ENCODE measurements at regions not wholly inside any gene's neighbourhood (a gene's known extent, or its start where the extent isn't known, plus 50 kb on each side); places are given as distances from the start of the nearest gene placed in this dataset.

DNA sequence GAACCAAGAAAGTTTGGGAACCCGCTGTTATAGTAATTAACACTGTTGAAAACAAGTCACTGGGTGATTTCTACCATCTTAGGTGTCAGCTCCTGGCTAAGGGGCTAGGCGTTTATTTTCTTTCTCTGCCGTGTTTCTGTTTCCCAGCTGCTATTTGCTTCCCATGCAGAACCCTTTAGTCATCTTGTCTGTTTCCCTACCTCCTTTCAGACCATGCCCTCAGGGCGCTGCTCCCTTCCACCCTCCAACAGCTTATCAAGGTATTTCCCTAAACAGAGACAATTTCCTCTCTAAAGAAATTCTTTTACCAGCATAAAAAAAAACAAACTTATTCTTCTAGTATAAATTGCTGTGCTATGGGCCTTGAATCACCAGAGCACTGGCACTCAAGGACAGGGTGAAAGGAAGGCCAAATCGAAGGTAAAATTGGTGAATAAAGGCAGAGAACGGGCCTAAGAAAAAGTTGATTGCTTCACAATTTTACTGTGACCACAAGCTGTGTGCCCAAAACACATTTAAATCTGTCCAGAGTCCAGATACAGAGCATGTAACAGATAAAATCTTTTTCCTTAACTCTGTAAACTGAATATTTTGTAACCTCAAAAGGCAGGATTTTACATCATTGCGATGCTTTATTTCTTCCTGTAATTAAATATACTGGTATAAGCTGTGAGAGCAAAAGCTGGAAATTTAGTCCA is 319.2 kb downstream of the ZNF621 start:
- TF ChIP-seq, protein P1, sequence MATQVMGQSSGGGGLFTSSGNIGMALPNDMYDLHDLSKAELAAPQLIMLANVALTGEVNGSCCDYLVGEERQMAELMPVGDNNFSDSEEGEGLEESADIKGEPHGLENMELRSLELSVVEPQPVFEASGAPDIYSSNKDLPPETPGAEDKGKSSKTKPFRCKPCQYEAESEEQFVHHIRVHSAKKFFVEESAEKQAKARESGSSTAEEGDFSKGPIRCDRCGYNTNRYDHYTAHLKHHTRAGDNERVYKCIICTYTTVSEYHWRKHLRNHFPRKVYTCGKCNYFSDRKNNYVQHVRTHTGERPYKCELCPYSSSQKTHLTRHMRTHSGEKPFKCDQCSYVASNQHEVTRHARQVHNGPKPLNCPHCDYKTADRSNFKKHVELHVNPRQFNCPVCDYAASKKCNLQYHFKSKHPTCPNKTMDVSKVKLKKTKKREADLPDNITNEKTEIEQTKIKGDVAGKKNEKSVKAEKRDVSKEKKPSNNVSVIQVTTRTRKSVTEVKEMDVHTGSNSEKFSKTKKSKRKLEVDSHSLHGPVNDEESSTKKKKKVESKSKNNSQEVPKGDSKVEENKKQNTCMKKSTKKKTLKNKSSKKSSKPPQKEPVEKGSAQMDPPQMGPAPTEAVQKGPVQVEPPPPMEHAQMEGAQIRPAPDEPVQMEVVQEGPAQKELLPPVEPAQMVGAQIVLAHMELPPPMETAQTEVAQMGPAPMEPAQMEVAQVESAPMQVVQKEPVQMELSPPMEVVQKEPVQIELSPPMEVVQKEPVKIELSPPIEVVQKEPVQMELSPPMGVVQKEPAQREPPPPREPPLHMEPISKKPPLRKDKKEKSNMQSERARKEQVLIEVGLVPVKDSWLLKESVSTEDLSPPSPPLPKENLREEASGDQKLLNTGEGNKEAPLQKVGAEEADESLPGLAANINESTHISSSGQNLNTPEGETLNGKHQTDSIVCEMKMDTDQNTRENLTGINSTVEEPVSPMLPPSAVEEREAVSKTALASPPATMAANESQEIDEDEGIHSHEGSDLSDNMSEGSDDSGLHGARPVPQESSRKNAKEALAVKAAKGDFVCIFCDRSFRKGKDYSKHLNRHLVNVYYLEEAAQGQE (IDR thresholded peaks at IDR 0.05; ENCODE audit: insufficient read depth in 1 of 2, low read depth in 2 of 2, low read length in 2 of 2): no peak
- TF ChIP-seq POLR2AphosphoS5 (IDR thresholded peaks at IDR 0.05; ENCODE audit: low read depth, low read length) (no peak), TAF1 (IDR thresholded peaks at IDR 0.05; ENCODE audit: borderline replicate concordance, insufficient read depth, low read length) (no peak), FOXP2 (optimal IDR thresholded peaks at IDR 0.05; ENCODE audit: borderline replicate concordance, extremely low read depth, extremely low read length, insufficient read depth) (no peak), SIN3A (IDR thresholded peaks at IDR 0.05; ENCODE audit: borderline replicate concordance, insufficient read depth, low read length) (no peak)

DNA sequence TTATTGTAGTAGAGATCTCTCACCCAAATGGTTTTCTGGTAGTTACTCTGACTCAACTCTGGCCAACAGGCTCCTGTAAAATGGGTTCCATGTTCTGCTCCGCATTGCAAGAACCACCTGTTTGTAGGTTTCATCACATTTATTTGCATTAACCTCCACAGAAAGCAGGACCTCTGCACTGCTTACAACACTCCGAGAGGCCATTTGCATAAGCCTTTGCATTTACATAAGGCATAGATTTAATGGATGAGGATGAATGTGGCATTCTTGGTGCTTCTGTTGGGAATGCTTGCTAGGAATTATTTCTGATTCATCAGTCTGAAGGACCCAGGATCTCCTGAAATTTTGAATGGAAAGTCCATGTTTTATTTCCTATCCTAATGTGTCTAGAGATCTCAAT is 320.1 kb downstream of the ZNF621 start:
- TF ChIP-seq TAF1 (IDR thresholded peaks at IDR 0.05; ENCODE audit: borderline replicate concordance, insufficient read depth, low read length) (no peak), FOXP2 (optimal IDR thresholded peaks at IDR 0.05; ENCODE audit: borderline replicate concordance, extremely low read depth, extremely low read length, insufficient read depth) (no peak), POLR2AphosphoS5 (IDR thresholded peaks at IDR 0.05; ENCODE audit: low read depth, low read length) (no peak), SIN3A (IDR thresholded peaks at IDR 0.05; ENCODE audit: borderline replicate concordance, insufficient read depth, low read length) (no peak)
- TF ChIP-seq, protein P1 (IDR thresholded peaks at IDR 0.05; ENCODE audit: insufficient read depth in 1 of 2, low read depth in 2 of 2, low read length in 2 of 2): no peak

DNA sequence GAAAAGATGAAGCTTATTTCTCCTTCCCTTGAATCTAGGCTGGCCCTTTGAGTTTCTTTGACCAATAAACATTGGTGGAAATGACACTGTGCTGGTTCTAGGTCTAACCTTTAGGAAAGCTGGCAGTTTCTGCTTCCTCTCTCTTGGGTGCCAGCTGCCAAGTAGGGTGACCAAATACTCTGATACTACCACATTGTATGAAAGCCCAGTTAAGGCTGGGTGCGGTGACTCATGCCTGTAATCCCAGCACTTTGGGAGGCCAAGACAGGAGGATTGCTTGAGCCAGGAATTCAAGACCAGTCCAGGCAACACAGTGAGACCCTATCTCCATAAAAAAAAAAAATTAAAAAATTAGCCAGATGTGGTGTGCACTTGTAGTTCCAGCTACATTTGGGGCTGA is 320.7 kb downstream of the ZNF621 start:
- TF ChIP-seq, protein P1 (IDR thresholded peaks at IDR 0.05; ENCODE audit: insufficient read depth in 1 of 2, low read depth in 2 of 2, low read length in 2 of 2): no peak
- TF ChIP-seq FOXP2 (optimal IDR thresholded peaks at IDR 0.05; ENCODE audit: borderline replicate concordance, extremely low read depth, extremely low read length, insufficient read depth) (no peak), SIN3A (IDR thresholded peaks at IDR 0.05; ENCODE audit: borderline replicate concordance, insufficient read depth, low read length) (no peak), TAF1 (IDR thresholded peaks at IDR 0.05; ENCODE audit: borderline replicate concordance, insufficient read depth, low read length) (no peak), POLR2AphosphoS5 (IDR thresholded peaks at IDR 0.05; ENCODE audit: low read depth, low read length) (no peak)

DNA sequence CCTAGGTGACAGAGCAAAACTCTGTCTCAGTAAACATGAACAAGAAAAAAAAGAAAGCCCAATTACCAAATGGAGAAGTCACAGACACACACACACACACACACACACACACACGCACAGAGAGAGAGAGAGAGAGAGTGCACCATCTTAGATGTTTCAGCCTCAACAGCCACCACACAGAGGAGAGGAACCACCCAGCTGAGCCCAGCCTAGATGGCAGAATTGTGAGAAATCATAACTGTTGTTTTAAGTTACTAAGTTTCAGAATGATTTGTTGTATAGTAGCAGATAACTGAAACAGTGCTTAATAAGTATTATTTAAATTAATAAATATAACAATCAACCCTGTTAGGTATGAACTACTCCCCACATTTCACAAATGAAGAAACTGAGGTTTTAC is 321.2 kb downstream of the ZNF621 start:
- TF ChIP-seq TAF1 (IDR thresholded peaks at IDR 0.05; ENCODE audit: borderline replicate concordance, insufficient read depth, low read length) (no peak), FOXP2 (optimal IDR thresholded peaks at IDR 0.05; ENCODE audit: borderline replicate concordance, extremely low read depth, extremely low read length, insufficient read depth) (no peak), SIN3A (IDR thresholded peaks at IDR 0.05; ENCODE audit: borderline replicate concordance, insufficient read depth, low read length) (no peak), POLR2AphosphoS5 (IDR thresholded peaks at IDR 0.05; ENCODE audit: low read depth, low read length) (no peak)
- TF ChIP-seq, protein P1 (IDR thresholded peaks at IDR 0.05; ENCODE audit: insufficient read depth in 1 of 2, low read depth in 2 of 2, low read length in 2 of 2): no peak

Measured in PFSK-1 (cell line).